Mammary epithelial cell (primary cell): ENCODE measurements at regions not wholly inside any gene's neighbourhood (a gene's known extent, or its start where the extent isn't known, plus 50 kb on each side); places are given as distances from the start of the nearest gene placed in this dataset.

Experiments
- CTCF ChIP-seq, 2 donors: IDR thresholded peaks in 1 of 2; conservative IDR thresholded peaks in 1 of 2; 2 replicates each; pipeline ENCODE4 v1.5.1; 2011 to 2012; ENCODE audit warnings: inconsistent platforms in 2 of 2, low read length in 2 of 2, mild to moderate bottlenecking in 2 of 2, control low read depth in 1 of 2, low read depth in 1 of 2; ENCODE audit not compliant: insufficient read depth in 1 of 2; ENCODE audit errors: extremely low read depth in 1 of 2
- EZH2 ChIP-seq: IDR thresholded peaks from 2 replicates; pipeline ENCODE4 v1.6.1; 2012; ENCODE audit warnings: low read length, inconsistent platforms, borderline replicate concordance

DNA sequence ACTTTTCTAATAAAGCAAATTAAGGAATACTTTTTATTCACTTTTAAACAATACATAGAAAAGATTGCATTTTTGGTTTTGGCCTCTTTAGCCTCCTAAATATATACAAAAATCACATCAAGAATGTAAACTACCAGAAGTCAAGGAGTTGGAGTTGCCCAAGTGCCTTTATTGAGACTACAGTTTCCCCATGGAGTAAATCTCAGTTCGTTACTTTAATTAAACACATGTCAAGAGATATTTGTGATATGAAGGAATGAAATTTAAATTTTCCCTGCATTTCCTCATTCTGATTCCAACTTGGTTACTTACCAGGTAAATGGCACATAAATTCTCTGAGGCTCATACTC is 492.9 kb downstream of the TNS3 start:
- TF ChIP-seq CTCF (conservative IDR thresholded peaks at IDR 0.05 in 1 of 2, IDR thresholded peaks at IDR 0.05 in 1 of 2; ENCODE audit: extremely low read depth in 1 of 2, insufficient read depth in 1 of 2, low read depth in 1 of 2, low read length in 2 of 2) (no peak), EZH2 (no peak)
